PFSK-1 (cell line): ENCODE measurements at regions not wholly inside any gene's neighbourhood (a gene's known extent, or its start where the extent isn't known, plus 50 kb on each side); places are given as distances from the start of the nearest gene placed in this dataset.

Experiments
- FOXP2 ChIP-seq: optimal IDR thresholded peaks from 2 replicates; pipeline ENCODE3; 2011; ENCODE audit warnings: borderline replicate concordance, control low read depth, inconsistent platforms; ENCODE audit not compliant: insufficient read depth; ENCODE audit errors: extremely low read length, extremely low read depth
- POLR2AphosphoS5 ChIP-seq: IDR thresholded peaks from 2 replicates; pipeline ENCODE4 v1.6.1; 2012; ENCODE audit warnings: low read depth, mild to moderate bottlenecking, control low read depth, low read length, moderate library complexity
- SIN3A ChIP-seq: IDR thresholded peaks from 2 replicates; pipeline ENCODE4 v1.6.1; 2012; ENCODE audit warnings: mild to moderate bottlenecking, low read length, moderate library complexity, borderline replicate concordance; ENCODE audit not compliant: insufficient read depth
- TAF1 ChIP-seq: IDR thresholded peaks from 2 replicates; pipeline ENCODE4 v1.6.1; 2012; ENCODE audit warnings: low read length, control low read depth, borderline replicate concordance; ENCODE audit not compliant: insufficient read depth
- TF ChIP-seq, protein P1 (sequence below), 2 experiments: IDR thresholded peaks; 2 replicates each; pipeline versions ENCODE4 v1.6.1 to v1.8.0; 2011 to 2012; ENCODE audit warnings: low read depth in 2 of 2, low read length in 2 of 2, control low read depth in 1 of 2, inconsistent platforms in 1 of 2, mild to moderate bottlenecking in 1 of 2, moderate library complexity in 1 of 2; ENCODE audit not compliant: insufficient read depth in 1 of 2

DNA sequence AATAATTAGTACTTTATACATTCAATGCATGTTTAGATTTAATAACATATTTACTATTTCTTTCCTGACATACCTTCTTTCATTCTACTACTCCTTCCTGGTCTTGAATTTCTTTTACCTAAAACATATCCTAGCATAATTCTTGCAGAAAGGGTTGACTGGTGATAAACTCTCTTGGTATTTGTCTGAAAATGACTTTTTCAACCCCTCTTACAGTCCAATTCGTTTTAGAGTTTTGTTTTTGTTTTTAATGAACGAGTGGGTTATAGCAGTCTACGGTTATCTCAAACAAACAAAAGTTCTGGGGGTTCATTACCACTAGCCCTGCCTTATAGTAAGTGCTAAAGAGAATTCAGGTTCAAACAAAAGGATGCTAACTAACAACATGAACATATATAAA, 69.6 kb upstream of the ALDH1B1 start:
- no peak for TF ChIP-seq SIN3A
- TF ChIP-seq POLR2AphosphoS5: no peak
- no peak for TF ChIP-seq FOXP2
- no peak for TF ChIP-seq TAF1
- TF ChIP-seq, protein P1, sequence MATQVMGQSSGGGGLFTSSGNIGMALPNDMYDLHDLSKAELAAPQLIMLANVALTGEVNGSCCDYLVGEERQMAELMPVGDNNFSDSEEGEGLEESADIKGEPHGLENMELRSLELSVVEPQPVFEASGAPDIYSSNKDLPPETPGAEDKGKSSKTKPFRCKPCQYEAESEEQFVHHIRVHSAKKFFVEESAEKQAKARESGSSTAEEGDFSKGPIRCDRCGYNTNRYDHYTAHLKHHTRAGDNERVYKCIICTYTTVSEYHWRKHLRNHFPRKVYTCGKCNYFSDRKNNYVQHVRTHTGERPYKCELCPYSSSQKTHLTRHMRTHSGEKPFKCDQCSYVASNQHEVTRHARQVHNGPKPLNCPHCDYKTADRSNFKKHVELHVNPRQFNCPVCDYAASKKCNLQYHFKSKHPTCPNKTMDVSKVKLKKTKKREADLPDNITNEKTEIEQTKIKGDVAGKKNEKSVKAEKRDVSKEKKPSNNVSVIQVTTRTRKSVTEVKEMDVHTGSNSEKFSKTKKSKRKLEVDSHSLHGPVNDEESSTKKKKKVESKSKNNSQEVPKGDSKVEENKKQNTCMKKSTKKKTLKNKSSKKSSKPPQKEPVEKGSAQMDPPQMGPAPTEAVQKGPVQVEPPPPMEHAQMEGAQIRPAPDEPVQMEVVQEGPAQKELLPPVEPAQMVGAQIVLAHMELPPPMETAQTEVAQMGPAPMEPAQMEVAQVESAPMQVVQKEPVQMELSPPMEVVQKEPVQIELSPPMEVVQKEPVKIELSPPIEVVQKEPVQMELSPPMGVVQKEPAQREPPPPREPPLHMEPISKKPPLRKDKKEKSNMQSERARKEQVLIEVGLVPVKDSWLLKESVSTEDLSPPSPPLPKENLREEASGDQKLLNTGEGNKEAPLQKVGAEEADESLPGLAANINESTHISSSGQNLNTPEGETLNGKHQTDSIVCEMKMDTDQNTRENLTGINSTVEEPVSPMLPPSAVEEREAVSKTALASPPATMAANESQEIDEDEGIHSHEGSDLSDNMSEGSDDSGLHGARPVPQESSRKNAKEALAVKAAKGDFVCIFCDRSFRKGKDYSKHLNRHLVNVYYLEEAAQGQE (IDR thresholded peaks at IDR 0.05; ENCODE audit: insufficient read depth in 1 of 2, low read depth in 2 of 2, low read length in 2 of 2): no peak

DNA sequence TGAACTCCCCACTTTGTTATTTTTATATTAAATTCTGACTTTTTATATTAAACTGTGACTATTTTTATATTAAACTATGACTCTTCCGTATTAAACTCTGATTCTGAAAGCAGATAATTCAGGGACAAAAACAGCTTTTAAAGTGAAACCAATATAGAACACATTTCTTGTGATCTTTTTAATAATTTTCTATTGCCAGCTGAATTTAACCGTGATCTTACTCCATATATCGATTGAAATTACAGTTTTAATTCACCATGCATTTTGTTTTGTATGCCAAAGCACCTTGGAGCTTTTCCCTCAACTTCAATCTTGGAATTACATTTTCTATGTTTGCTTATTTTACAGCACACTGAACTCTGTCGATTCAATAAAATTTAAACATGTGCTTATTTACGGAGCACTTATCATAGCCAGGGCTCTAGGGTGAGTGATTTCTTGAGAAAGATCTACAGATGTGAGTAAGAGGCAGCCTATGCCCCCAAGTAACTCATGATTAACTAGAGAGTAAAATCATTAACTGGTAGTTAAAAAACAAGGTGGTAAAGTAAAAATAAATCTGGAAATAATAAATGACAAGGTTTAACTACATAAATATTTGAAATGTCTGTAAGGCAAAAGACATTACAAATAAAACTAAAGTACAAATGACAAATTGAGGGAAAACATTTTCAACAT, 72.9 kb upstream of the ALDH1B1 start:
- no peak for TF ChIP-seq POLR2AphosphoS5
- TF ChIP-seq, protein P1 (IDR thresholded peaks at IDR 0.05; ENCODE audit: insufficient read depth in 1 of 2, low read depth in 2 of 2, low read length in 2 of 2): no peak
- no peak for TF ChIP-seq FOXP2
- no peak for TF ChIP-seq SIN3A
- no peak for TF ChIP-seq TAF1

DNA sequence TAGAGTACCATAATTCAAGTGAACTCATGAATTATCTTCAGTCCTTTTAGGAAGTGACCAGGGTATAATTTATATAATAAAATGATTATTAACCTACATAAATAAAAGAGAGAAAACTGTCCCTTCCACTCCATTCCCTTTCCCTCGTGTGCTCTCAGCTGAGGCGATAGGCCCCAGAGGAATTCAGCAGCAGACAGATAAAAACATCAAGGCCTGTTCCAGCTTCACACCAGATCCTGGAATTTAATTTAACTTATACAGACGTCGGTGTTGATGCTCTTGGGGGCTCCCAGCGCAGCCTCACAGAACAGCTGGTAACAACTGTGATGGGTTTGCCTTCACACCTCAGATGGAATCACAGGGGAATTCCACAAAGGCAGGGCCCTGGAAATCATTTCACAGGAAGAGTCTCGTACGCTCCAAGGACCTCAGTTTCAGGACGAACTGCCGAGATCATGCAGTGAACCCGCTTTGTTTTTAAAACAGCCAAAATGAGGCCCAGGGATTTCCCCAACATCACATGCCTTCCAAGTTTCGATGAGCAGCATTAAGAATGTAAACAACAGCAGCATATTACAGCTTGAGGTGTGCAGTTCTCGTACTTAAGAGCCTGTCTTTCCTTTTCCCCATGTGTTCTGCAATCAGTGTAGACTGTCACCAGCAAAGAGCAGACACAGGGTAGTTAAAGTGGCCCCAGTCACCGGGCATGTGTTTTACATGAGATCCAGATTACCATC, 73.6 kb upstream of the ALDH1B1 start:
- TF ChIP-seq, protein P1 (IDR thresholded peaks at IDR 0.05; ENCODE audit: insufficient read depth in 1 of 2, low read depth in 2 of 2, low read length in 2 of 2): no peak
- TF ChIP-seq FOXP2 (no peak), POLR2AphosphoS5 (no peak), TAF1 (no peak), SIN3A (no peak)

DNA sequence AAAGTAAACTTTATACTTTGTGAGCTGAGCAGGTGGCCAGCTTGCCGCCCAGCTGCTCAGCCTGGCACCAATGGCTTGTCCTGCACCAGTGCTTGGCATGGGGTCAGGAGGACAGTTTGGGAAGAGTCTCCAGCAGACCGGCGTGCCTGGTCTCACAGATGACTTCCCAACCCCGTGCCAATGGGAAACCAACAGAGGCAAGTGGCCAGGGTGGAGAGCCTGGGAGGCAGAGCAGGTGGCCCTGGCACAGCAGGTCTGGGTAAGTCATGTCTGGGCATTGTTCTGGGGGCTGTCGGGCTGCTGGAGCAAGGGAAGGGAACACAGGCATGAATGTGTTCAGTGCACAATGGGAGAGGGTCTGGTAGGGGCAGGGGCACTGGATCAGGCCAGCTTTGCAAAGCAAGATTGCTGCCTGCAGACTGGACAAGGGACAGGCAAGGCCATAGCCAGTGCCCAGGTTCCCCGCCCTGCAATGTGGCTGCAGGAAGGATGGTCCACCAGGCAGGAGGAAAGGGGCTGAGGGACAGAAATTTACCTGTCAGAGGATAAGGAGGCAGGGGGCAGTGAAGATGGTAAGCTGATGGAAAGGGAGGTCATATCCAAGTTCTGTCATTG, 76.2 kb upstream of the ALDH1B1 start:
- no peak for TF ChIP-seq POLR2AphosphoS5
- no peak for TF ChIP-seq SIN3A
- TF ChIP-seq, protein P1 (IDR thresholded peaks at IDR 0.05; ENCODE audit: insufficient read depth in 1 of 2, low read depth in 2 of 2, low read length in 2 of 2): no peak
- TF ChIP-seq TAF1: no peak
- no peak for TF ChIP-seq FOXP2
